Trophoblast cell (in vitro differentiated cells and primary cell): ENCODE measurements at regions not wholly inside any gene's neighbourhood (a gene's known extent, or its start where the extent isn't known, plus 50 kb on each side); places are given as distances from the start of the nearest gene placed in this dataset.

Experiments
- DNase-seq, 2 donors: peaks; one replicate each; pipeline ENCODE4 v3.0.0-alpha.2; 2016
- H2AFZ ChIP-seq: 2 replicates; pipeline ENCODE4 v1.6.1; 2013; ENCODE audit warnings: low read length, moderate library complexity, mild to moderate bottlenecking; ENCODE audit not compliant: insufficient read depth, poor library complexity
- H2AK5ac ChIP-seq: 2 replicates; pipeline ENCODE4 v1.6.1; 2013; ENCODE audit warnings: mild to moderate bottlenecking, low read length
- H2BK120ac ChIP-seq: 2 replicates; pipeline ENCODE4 v1.6.1; 2013; ENCODE audit warnings: low read length, mild to moderate bottlenecking, moderate library complexity; ENCODE audit not compliant: insufficient read depth, poor library complexity
- H2BK12ac ChIP-seq: 2 replicates; pipeline ENCODE4 v1.6.1; 2013; ENCODE audit warnings: mild to moderate bottlenecking, low read length, moderate library complexity
- H2BK5ac ChIP-seq: 2 replicates; pipeline ENCODE4 v1.6.1; 2013; ENCODE audit warnings: low read length, low read depth, moderate library complexity, mild to moderate bottlenecking; ENCODE audit not compliant: poor library complexity
- H3K14ac ChIP-seq: 2 replicates; pipeline ENCODE4 v1.6.1; 2013; ENCODE audit warnings: mild to moderate bottlenecking, low read length
- H3K18ac ChIP-seq: 2 replicates; pipeline ENCODE4 v1.6.1; 2013; ENCODE audit warnings: mild to moderate bottlenecking, low read length
- H3K23ac ChIP-seq: 2 replicates; pipeline ENCODE4 v1.6.1; 2013; ENCODE audit warnings: low read length
- H3K27ac ChIP-seq: 2 replicates; pipeline ENCODE4 v1.5.1; 2013; ENCODE audit warnings: low read depth, mild to moderate bottlenecking, inconsistent platforms, low read length, moderate library complexity
- H3K27me3 ChIP-seq: 2 replicates; pipeline ENCODE4 v1.6.1; 2013; ENCODE audit warnings: inconsistent platforms, mild to moderate bottlenecking, low read length, moderate library complexity; ENCODE audit not compliant: insufficient read depth
- H3K36me3 ChIP-seq, 2 experiments: 1 replicate in 1 of 2; 2 replicates in 1 of 2; pipeline ENCODE4 v1.6.1; 2013; ENCODE audit warnings: low read length in 2 of 2, mild to moderate bottlenecking in 2 of 2, moderate library complexity in 1 of 2; ENCODE audit not compliant: insufficient read depth in 2 of 2, control insufficient read depth in 1 of 2
- H3K4ac ChIP-seq: 2 replicates; pipeline ENCODE4 v1.6.1; 2013; ENCODE audit warnings: low read depth, mild to moderate bottlenecking, low read length, moderate library complexity
- H3K4me1 ChIP-seq, 2 experiments: 1 replicate in 1 of 2; 2 replicates in 1 of 2; pipeline ENCODE4 v1.6.1; 2013; ENCODE audit warnings: low read length in 2 of 2, mild to moderate bottlenecking in 2 of 2, moderate library complexity in 1 of 2; ENCODE audit not compliant: insufficient read depth in 2 of 2, control insufficient read depth in 1 of 2
- H3K4me2 ChIP-seq: 2 replicates; pipeline ENCODE4 v1.6.1; 2013; ENCODE audit warnings: inconsistent platforms, mild to moderate bottlenecking, low read length, moderate library complexity
- H3K4me3 ChIP-seq: 2 replicates; pipeline ENCODE4 v1.5.1; 2013; ENCODE audit warnings: mild to moderate bottlenecking, low read depth, low read length, inconsistent platforms
- H3K79me1 ChIP-seq: one replicate; pipeline ENCODE4 v1.6.1; 2013; ENCODE audit warnings: low read length
- H3K79me2 ChIP-seq: 2 replicates; pipeline ENCODE4 v1.6.1; 2013; ENCODE audit warnings: low read length, mild to moderate bottlenecking; ENCODE audit not compliant: control insufficient read depth, insufficient read depth, poor library complexity
- H3K9ac ChIP-seq: 2 replicates; pipeline ENCODE4 v1.6.1; 2013; ENCODE audit warnings: mild to moderate bottlenecking, low read length
- H3K9me3 ChIP-seq: 2 replicates; pipeline ENCODE4 v1.6.1; 2013; ENCODE audit warnings: low read depth, mild to moderate bottlenecking, control low read depth, inconsistent platforms, low read length; ENCODE audit not compliant: insufficient read depth
- H4K12ac ChIP-seq: 2 replicates; pipeline ENCODE4 v1.6.1; 2013; ENCODE audit warnings: low read depth, mild to moderate bottlenecking, low read length, moderate library complexity
- H4K8ac ChIP-seq: 2 replicates; pipeline ENCODE4 v1.6.1; 2013; ENCODE audit warnings: low read depth, mild to moderate bottlenecking, low read length, moderate library complexity
- H4K91ac ChIP-seq: one replicate; pipeline ENCODE4 v1.6.1; 2013; ENCODE audit warnings: low read depth, mild to moderate bottlenecking, low read length, moderate library complexity
- WGBS: extraction: QIAGEN DNeasy Blood & Tissue Kit; methylation state at CpG from one replicate; pipeline ENCODE4 v1.1.7; 2013; ENCODE audit warnings: missing lambda C conversion rate; ENCODE audit not compliant: insufficient read length, insufficient coverage; ENCODE audit errors: extremely low coverage; 5-methylcytosine and 5-hydroxymethylcytosine counted together

DNA sequence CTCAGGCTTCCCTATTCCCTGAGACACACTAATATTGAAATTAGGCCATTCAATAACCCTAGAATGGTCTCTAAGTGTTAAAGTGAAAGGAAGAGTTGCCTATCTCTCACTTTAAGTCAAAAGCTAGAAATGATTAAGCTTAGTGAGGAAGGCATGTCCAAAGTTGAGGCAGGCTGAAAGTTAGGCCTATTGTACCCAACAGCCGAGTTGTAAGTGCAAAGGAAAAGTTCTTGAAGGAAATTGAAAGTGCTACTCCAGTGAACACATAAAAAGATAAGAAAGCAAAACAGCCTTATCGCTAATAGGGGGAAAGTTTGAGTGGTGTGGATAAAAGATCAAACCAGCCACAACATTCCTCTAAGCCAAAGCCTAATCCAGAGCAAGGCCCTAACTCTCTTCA, 117.9 kb upstream of the SPATA12 start:
- no CpG with 5 or more reads among the region's 2 CpGs for WGBS
- Histone ChIP-seq H3K4me2 (no peak overlapping the region), H3K18ac (no peak overlapping the region)

DNA sequence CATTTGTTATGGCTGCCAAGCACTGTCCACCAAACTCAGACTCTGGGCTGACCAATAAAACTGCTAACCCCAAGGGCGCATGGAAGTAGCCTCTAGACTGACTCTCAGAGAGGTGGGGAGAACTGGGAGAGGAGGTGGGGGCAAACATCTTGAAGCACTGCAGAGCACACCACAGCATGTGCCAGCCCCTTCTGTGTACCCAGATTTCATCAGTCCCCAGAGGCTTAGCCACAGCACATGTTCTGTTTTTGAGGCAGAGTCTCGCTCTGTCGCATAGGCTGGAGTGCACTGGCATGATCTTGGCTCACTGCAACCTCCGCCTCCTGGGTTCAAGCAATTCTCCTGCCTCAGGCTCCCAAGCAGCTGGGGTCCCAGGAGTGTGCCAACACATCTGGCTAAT, 119.5 kb upstream of the SPATA12 start:
- no peak overlapping the region for H2BK12ac ChIP-seq
- no peak overlapping the region for H3K18ac ChIP-seq
- H3K4ac ChIP-seq = no peak overlapping the region
- H3K14ac ChIP-seq = no peak overlapping the region
- DNase-seq = no peak
- H3K4me3 ChIP-seq = no peak overlapping the region
- WGBS = no CpG with 5 or more reads among the region's 4 CpGs
- H3K9me3 ChIP-seq = peaks cover 3% of the 10 kb centered on the region
- no peak overlapping the region for H3K27ac ChIP-seq
- H3K23ac ChIP-seq = no peak overlapping the region
- H3K36me3 ChIP-seq = no peaks in the 10 kb centered on the region
- no peaks in the 10 kb centered on the region for H3K4me1 ChIP-seq
- no peak overlapping the region for H2AFZ ChIP-seq
- no peaks in the 10 kb centered on the region for H3K27me3 ChIP-seq
- H4K8ac ChIP-seq = no peak overlapping the region
- H3K4me2 ChIP-seq = no peak overlapping the region
- no peaks in the 10 kb centered on the region for H3K79me1 ChIP-seq
- H3K9ac ChIP-seq = no peak overlapping the region
- no peak overlapping the region for H2BK120ac ChIP-seq
- H4K91ac ChIP-seq = no peak overlapping the region
- no peak overlapping the region for H4K12ac ChIP-seq
- no peak overlapping the region for H2BK5ac ChIP-seq
- H3K79me2 ChIP-seq = no peaks in the 10 kb centered on the region
- H2AK5ac ChIP-seq = no peak overlapping the region

More for the DNA sequence above, 117.9 kb upstream of the SPATA12 start:
- H3K9me3 ChIP-seq = peaks cover 3% of the 10 kb centered on the region
- H2BK5ac ChIP-seq = no peak overlapping the region
- H2AK5ac ChIP-seq = no peak overlapping the region
- no peaks in the 10 kb centered on the region for H3K27me3 ChIP-seq
- H3K23ac ChIP-seq = no peak overlapping the region
- no peak overlapping the region for H2AFZ ChIP-seq
- H4K8ac ChIP-seq = no peak overlapping the region
- no peaks in the 10 kb centered on the region for H3K79me2 ChIP-seq
- no peak overlapping the region for H3K27ac ChIP-seq
- no peak overlapping the region for H4K12ac ChIP-seq
- no peak overlapping the region for H2BK12ac ChIP-seq
- no peak overlapping the region for H4K91ac ChIP-seq
- no peaks in the 10 kb centered on the region for H3K36me3 ChIP-seq
- no peak overlapping the region for H3K14ac ChIP-seq
- H2BK120ac ChIP-seq = no peak overlapping the region
- no peaks in the 10 kb centered on the region for H3K79me1 ChIP-seq
- H3K4ac ChIP-seq = no peak overlapping the region
- DNase-seq = no peak
- no peak overlapping the region for H3K4me3 ChIP-seq
- no peaks in the 10 kb centered on the region for H3K4me1 ChIP-seq
- no peak overlapping the region for H3K9ac ChIP-seq

DNA sequence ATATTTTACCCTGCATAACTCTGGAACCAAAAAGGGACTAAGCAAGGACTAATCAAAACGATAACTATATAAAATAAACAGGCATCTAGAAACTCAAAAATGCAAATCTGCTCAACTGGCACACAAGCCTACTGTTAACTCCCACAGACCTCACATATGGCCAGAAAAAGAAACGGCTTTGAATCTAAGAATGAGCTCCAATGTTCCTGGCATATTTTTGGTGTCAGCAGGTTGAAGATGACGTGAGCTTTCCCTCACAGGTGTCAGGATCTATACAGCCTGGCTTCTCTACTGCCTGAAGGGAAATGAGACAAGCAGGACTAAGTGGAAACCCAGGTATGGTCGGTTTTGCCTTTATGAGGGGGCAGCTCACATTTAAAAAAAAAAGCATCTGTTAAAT, 120.1 kb upstream of the SPATA12 start:
- Histone ChIP-seq H3K79me2 (no peaks in the 10 kb centered on the region), H3K23ac (no peak overlapping the region), H2BK5ac (no peak overlapping the region), H3K18ac (no peak overlapping the region), H2BK120ac (no peak overlapping the region), H2AK5ac (no peak overlapping the region), H3K4me3 (no peak overlapping the region), H3K4me1 (no peaks in the 10 kb centered on the region), H3K4ac (no peak overlapping the region), H3K79me1 (no peaks in the 10 kb centered on the region), H3K9me3 (peaks cover under 1% of the 10 kb centered on the region), H4K12ac (no peak overlapping the region), H3K9ac (no peak overlapping the region), H4K91ac (no peak overlapping the region), H3K4me2 (no peak overlapping the region), H3K27me3 (no peaks in the 10 kb centered on the region), H2AFZ (no peak overlapping the region), H4K8ac (no peak overlapping the region), H3K36me3 (no peaks in the 10 kb centered on the region), H2BK12ac (no peak overlapping the region), H3K27ac (no peak overlapping the region), H3K14ac (no peak overlapping the region)
- no CpG with 5 or more reads among the region's 4 CpGs for WGBS
- DNase-seq = no peak

DNA sequence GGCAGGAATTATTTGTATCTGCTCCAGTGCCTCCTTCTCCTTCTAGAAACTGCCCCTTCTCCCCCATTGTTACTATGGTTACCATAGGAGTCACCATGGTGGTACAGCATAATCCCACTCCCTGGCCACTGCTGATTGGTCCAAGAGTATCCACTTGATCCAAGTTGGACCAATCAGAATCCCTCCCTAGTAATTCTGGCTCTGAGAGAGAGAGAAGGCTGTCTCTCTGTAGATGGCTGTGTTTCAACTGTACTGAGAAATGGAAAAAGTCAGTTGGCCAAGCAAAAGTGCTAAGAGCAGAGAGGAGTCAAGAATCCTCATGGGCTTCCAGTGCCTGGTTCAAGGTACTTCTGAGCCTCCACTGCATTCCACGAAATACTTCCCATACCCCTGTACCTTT, 120.6 kb upstream of the SPATA12 start:
- H4K8ac ChIP-seq = no peak overlapping the region
- H3K27me3 ChIP-seq = no peaks in the 10 kb centered on the region
- H2BK5ac ChIP-seq = no peak overlapping the region
- WGBS = no CpG with 5 or more reads among the region's 1 CpG
- no peak overlapping the region for H2BK12ac ChIP-seq
- H3K27ac ChIP-seq = no peak overlapping the region
- no peak overlapping the region for H2AK5ac ChIP-seq
- H3K4ac ChIP-seq = no peak overlapping the region
- H2AFZ ChIP-seq = no peak overlapping the region
- no peak overlapping the region for H2BK120ac ChIP-seq
- no peak overlapping the region for H3K4me2 ChIP-seq
- no peak for DNase-seq
- no peaks in the 10 kb centered on the region for H3K4me1 ChIP-seq
- H3K79me1 ChIP-seq = no peaks in the 10 kb centered on the region
- no peaks in the 10 kb centered on the region for H3K79me2 ChIP-seq
- H3K14ac ChIP-seq = no peak overlapping the region
- no peak overlapping the region for H3K9ac ChIP-seq
- H3K36me3 ChIP-seq = no peaks in the 10 kb centered on the region
- no peak overlapping the region for H4K12ac ChIP-seq
- no peak overlapping the region for H3K23ac ChIP-seq
- no peak overlapping the region for H4K91ac ChIP-seq
- H3K4me3 ChIP-seq = no peak overlapping the region
- H3K9me3 ChIP-seq = no peaks in the 10 kb centered on the region
- H3K18ac ChIP-seq = no peak overlapping the region
